MM.1S (cell line): ENCODE measurements at regions not wholly inside any gene's neighbourhood (a gene's known extent, or its start where the extent isn't known, plus 50 kb on each side); places are given as distances from the start of the nearest gene placed in this dataset.

Source experiments
- EZH2phosphoT487 ChIP-seq: fragments of 300-600 bp; sonication (generic); IDR thresholded peaks from 2 replicates; pipeline ENCODE4 v1.6.1; 2018; ENCODE audit warnings: antibody characterized with exemption, low read length
- TF ChIP-seq, protein P1 (sequence below): fragments of 300-600 bp; sonication (generic); IDR thresholded peaks from 2 replicates; pipeline ENCODE4 v1.5.1; 2016; ENCODE audit warnings: antibody characterized with exemption, low read length, mixed read lengths

GRCh38 chr2:220503431-220503830, 876.0 kb downstream of the SLC4A3 start:
- TF ChIP-seq, protein P1, sequence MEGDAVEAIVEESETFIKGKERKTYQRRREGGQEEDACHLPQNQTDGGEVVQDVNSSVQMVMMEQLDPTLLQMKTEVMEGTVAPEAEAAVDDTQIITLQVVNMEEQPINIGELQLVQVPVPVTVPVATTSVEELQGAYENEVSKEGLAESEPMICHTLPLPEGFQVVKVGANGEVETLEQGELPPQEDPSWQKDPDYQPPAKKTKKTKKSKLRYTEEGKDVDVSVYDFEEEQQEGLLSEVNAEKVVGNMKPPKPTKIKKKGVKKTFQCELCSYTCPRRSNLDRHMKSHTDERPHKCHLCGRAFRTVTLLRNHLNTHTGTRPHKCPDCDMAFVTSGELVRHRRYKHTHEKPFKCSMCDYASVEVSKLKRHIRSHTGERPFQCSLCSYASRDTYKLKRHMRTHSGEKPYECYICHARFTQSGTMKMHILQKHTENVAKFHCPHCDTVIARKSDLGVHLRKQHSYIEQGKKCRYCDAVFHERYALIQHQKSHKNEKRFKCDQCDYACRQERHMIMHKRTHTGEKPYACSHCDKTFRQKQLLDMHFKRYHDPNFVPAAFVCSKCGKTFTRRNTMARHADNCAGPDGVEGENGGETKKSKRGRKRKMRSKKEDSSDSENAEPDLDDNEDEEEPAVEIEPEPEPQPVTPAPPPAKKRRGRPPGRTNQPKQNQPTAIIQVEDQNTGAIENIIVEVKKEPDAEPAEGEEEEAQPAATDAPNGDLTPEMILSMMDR = no peak
- no peak for TF ChIP-seq EZH2phosphoT487
